CMK (cell line): ENCODE measurements at regions not wholly inside any gene's neighbourhood (a gene's known extent, or its start where the extent isn't known, plus 50 kb on each side); places are given as distances from the start of the nearest gene placed in this dataset.

Source experiments
- DNase-seq: peaks from one replicate; pipeline ENCODE4 v3.0.0-alpha.2; 2010; ENCODE audit warnings: low read depth

DNA sequence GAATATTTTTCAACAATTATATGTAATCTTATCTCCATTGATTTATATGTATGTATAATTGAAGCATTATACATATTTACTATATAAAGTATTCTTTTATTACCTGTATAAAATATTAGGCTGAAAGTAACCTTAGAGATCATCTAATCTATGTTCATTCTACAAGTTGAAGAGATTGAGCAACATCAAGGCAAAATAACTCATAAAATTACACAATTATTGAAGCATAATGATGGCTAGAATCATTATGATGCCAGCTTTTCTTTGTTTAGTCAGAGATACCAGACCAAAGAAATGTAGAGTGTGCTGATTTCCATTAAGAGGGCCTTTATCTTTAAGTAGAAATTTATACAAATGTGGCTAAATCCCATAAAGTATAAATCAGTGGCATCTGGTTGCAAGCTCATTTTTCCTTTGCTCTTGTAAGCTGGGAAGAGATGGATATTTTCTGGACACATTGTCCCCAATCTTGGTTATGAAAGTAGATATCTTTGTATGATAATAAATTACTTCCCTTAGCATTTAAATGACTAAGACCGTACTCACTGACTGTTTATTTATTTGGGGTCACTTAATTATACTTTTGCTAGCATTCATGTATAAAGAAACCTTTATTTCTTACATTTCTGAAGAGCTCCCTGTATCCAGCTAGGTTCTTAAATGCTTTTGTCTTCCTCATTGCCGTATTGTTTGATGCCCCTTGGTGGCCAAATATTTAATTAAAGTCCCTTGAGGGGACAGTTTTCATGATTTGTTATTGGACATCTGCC lies 339.8 kb downstream of the PCDH7 start:
- DNase-seq: no peak

- DNase-seq: no peak
These were observed 344.9 kb downstream of the PCDH7 start for GRCh38 chr4:31065086-31065485.

- DNase-seq: no peak
These were observed 348.3 kb downstream of the PCDH7 start for GRCh38 chr4:31068257-31069075.

DNA sequence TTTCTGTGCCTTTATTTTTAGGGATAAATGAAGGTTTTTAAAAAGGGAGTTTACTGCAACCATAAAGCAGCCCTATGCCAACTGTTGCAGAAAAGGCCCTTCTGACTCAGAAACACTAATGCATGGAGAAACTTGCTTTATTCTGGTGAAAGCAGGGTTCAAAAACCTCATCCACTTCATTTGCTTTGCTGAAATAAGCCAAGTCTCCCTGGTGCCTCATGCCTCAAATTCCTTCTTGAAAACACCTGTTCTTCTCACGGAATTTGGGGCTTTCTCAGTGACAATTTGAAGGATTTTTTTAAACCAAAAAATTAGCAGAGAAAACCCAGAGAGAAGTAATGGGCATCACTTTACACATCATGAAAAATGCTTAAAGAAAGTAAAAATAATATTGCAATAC lies 349.0 kb downstream of the PCDH7 start:
- DNase-seq: no peak

DNA sequence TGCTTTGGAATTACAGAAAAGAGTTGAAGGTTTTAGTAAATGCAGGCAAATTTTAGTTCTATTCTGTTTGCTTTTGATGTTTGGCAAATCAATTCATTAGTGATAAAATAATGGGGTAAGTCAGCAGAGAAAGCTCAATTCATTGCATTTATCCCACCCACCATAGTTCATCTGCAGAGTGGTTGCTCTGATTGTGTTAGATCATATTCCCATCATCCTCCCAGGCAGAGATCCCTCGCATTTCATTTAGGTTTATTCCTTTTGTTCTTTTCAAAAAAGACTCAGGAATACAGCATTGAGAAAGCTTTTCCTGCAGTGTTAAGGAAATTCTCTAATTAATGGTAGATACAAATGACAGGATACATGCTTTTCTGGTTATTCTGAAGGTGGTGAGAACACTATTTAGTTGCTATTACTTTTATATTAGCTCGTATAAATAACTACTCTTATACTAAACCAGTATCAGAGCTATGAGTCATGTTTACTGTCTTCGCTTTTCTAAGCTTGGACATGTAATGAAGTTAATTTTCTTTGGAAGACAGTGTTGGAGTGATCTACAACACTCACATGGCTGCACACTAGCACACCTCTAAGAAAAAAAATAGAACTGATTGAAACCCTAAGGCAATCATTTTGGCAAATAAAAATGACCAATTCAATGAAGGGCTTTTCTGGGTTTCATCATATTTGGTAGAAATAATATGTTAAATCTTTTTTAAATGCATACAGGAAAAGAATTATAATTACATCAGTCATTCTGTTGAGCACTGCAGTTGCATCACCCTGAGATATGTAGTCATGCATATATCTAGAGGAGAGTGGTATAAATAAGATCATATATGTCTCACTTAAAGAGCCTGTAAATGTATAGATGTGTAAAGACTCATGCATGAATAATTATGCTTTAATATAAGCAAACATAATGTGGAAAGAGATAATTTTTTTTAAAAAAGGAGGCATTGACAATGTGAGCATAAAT lies 351.6 kb downstream of the PCDH7 start:
- DNase-seq: no peak

GRCh38 chr4:31075969-31076368 lies 355.8 kb downstream of the PCDH7 start:
- DNase-seq: no peak

GRCh38 chr4:31078661-31079060 lies 358.5 kb downstream of the PCDH7 start:
- DNase-seq: no peak

DNA sequence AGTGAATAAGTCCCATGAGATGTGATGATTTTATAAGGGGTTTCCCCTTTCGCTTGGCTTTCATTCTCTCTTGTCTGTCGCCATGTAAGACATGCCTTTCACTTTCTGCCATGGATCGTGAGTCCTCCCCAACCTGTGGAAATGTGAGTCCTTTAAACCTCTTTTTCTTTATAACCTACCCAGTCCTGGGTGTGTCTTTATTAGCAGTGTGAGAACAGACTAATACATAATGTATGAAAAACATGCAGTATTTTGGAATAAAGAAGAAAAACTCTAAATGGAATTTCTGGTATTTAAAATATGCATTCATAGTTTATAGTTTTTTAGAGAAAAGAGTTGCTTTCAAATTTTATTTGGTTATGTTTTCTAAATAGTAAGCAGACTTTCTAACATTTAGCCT lies 360.7 kb downstream of the PCDH7 start:
- no peak for DNase-seq

DNA sequence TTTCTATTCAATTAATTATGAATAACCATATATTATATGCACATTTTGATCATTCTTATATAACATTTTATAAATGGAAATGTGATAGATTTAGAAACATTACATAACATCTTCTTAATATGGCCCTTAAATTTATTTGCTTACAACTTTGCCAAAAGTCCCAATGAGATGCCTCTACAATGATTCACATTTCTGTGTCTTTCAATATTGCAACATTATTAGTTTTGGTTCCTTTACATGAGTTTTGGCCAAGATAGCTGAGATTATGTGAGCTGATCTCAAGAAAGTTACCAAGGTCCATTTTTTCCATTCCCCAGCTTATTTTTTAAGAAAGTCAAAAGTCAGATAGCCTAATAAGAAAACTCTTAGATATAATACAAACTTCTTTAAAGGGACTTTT lies 361.2 kb downstream of the PCDH7 start:
- DNase-seq: no peak

DNA sequence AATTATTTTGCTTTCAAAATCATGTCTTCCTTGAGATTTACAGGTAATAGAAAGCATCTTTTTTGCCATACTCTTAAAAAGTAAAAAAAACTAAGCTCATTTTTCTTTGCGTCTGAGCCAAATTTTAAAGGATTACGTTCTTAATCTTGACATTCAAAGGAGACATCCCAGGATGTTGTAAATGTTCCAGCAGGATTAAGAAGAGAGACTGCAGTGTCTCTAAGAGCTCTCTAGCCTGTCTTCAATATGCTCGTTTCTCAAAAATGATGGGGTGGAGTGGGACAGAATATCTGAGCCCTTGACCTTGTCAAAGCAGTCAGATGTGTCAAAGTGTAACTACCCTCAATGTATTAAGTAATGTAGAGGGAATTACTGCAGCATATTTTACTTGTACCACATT lies 363.3 kb downstream of the PCDH7 start:
- no peak for DNase-seq

DNA sequence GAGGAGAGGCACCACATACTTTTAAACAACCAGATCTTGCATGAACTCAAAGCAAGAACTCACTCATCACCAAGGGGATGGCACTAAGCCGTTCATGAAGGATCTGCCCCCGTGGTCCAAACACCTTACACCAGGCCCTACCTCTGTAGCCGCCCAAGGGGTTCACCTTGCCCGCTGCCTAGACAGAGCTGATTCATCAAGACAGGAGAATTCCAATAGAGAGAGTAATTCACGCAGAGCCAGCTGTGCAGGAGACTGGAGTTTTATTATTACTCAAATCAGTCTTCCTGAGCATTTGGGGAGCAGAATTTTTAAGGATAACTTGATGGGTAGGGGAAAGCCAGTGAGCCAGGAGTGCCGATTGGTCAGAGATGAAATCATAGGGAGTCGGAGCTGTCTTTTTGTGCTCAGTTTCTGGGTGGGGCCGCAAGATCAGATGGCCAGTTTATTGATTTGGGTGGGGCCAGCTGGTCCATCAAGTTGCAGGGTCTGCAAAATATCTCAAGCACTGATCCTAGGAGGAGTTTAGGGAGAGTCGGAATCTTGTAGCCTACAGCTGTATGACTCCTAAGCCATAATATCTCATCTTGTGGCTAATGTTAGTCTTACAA lies 364.7 kb downstream of the PCDH7 start:
- DNase-seq: no peak

DNA sequence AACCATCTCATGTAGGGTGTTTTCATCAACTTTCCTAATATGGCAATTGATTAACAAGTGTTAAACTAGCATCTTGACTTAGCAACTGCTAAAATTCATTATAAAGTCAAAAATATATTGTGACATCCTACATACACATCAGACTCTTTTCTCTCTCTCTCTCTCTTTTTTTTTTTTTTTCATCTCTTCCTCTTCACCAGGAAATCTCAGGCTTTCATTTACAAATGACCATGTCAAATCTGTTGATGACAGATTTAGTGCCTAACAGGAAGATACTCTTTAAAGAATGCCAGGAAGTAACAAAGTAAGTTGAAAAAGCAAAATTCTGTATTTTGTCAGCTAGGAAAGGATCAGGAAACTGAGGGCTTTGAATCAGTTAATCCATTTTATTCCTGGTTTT lies 365.5 kb downstream of the PCDH7 start:
- DNase-seq: no peak

- no peak for DNase-seq
These were observed 366.7 kb downstream of the PCDH7 start for GRCh38 chr4:31086756-31087330.

DNA sequence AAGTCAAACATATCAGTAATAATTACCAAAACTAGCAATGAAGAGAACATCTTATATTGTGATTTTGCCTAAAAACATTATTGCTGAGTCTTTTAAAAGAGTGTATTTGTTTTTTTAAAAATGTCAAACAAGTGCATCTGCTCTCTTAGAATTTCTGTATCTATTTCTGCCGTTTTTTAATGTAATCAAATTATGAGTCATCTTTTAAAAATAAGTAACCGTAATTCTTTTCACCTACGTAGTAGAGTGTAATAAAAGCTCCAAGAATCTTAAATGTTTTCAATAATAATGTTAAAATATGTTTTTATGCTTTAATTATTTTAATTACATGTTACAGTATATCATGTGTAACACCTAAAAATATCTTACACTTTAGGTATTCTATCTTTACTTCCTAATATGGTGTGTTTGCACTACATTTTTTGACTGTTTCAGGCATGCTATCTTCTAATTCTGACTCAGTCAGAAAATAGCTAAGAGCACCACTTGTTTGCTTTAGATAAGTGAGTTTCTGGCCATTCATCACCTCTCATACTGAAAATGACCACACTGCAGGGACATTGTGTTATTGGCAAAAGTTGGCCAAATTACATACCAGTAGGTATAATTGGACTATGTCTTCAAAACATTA lies 368.5 kb downstream of the PCDH7 start:
- DNase-seq: no peak

GRCh38 chr4:31089815-31090214 lies 369.6 kb downstream of the PCDH7 start:
- no peak for DNase-seq

DNA sequence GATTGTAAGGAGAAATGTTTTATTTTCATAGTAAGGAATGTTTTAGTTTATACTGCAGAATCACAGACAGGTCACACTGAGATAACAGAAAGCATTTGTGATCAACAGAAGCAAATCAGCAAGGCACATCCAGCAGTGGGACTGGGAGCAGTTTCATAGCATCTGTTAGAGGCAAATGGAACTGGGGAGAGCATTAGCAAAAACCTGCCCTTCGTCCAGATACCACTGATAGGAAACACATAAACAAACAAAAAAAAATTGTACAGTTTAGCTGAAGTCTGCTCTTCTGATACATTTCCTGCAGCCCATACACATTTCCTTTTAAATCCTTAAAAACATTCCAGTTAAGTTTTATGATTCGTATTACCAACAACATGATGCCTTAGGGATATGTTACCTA lies 374.3 kb downstream of the PCDH7 start:
- no peak for DNase-seq

GRCh38 chr4:31097999-31098398 lies 377.8 kb downstream of the PCDH7 start:
- DNase-seq: no peak

- no peak for DNase-seq
These were observed 380.4 kb downstream of the PCDH7 start for GRCh38 chr4:31100536-31100935.

DNA sequence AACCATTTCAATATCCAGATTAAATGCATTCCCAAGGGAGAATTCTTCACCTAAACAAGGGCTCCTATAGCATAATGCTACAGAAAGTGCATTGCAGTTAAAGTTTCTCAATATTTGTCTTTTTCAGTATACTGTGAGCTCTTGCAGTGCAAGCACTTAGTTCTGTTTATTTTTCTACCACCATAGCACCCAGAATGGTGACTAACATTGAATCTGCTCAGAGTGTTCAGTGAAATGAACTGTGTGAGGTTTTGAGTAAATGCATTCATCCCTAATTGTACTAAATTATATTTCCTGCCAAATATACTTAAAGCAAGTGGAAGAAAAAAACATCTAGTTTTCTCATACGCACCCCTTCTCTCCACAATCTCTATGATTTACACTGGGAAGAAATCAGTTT lies 383.9 kb downstream of the PCDH7 start:
- DNase-seq: no peak

GRCh38 chr4:31104577-31104976 lies 384.4 kb downstream of the PCDH7 start:
- DNase-seq: no peak

- DNase-seq: no peak
These were observed 386.2 kb downstream of the PCDH7 start for GRCh38 chr4:31106419-31106818.
